Uterus (tissue), 3 donors: ENCODE measurements at regions not wholly inside any gene's neighbourhood (a gene's known extent, or its start where the extent isn't known, plus 50 kb on each side); places are given as distances from the start of the nearest gene placed in this dataset.

Source experiments
- DNase-seq, 2 donors: peaks; one replicate each; pipeline ENCODE4 v3.0.0-alpha.2; 2019 to 2020
- H3K27ac ChIP-seq, 2 donors: fragments of 200-600 bp; sonication (generic); 1 replicate in 1 of 2; 2 replicates in 1 of 2; pipeline ENCODE4 v1.5.1; 2016 to 2018
- H3K27me3 ChIP-seq, 2 donors: fragments of 200-600 bp; sonication (generic); one replicate each; pipeline ENCODE4 v1.5.1; 2018 to 2019; ENCODE audit warnings: control low read depth in 1 of 2
- H3K36me3 ChIP-seq, 2 donors: fragments of 200-600 bp; sonication (generic); one replicate each; pipeline ENCODE4 v1.5.1; 2019; ENCODE audit warnings: control low read depth in 1 of 2
- H3K4me1 ChIP-seq, 2 donors: fragments of 200-600 bp; sonication (generic); one replicate each; pipeline ENCODE4 v1.5.1; 2018 to 2019; ENCODE audit warnings: control low read depth in 1 of 2
- H3K4me3 ChIP-seq, 2 donors: fragments of 200-600 bp; sonication (generic); 1 replicate in 1 of 2; 2 replicates in 1 of 2; pipeline ENCODE4 v1.5.1; 2018 to 2019; ENCODE audit warnings: mild to moderate bottlenecking in 1 of 2
- H3K9me3 ChIP-seq, 2 donors: fragments of 200-600 bp; sonication (generic); one replicate each; pipeline ENCODE4 v1.5.1; 2019; ENCODE audit warnings: control low read depth in 1 of 2
- CTCF ChIP-seq, 4 experiments: fragments of 200-600 bp in 2 of 4; fragments of 450-650 bp in 2 of 4; sonication (generic) in 2 of 4; IDR thresholded peaks; one replicate each; pipeline ENCODE4 v1.5.1; 2016 to 2019; ENCODE audit warnings: antibody characterized with exemption in 4 of 4, mild to moderate bottlenecking in 2 of 4, moderate library complexity in 1 of 4
- POLR2A ChIP-seq, 2 donors: fragments of 450-650 bp; IDR thresholded peaks; one replicate each; pipeline ENCODE4 v1.6.1; 2016; ENCODE audit warnings: antibody characterized with exemption in 2 of 2, mild to moderate bottlenecking in 1 of 2, moderate library complexity in 1 of 2
- intact Hi-C: fragments of 100-400 bp; cut with DNase I; formaldehyde crosslinking; loops from one replicate; pipeline ENCODE4 v1.15.1; 2023; ENCODE audit warnings: low total_unique reads
- donor health status: DM: yes; HTN: yes; CAD: no.

- Histone ChIP-seq H3K27me3 (no peaks in the 10 kb centered on the region), H3K9me3 (no peaks in the 10 kb centered on the region), H3K27ac (no peak overlapping the region), H3K36me3 (no peaks in the 10 kb centered on the region), H3K4me1 (peaks cover 0 to 4% of the 10 kb centered on the region in 2 donors), H3K4me3 (no peak overlapping the region)
- peak in 1 of 2 donors; percentile 8 for DNase-seq
- intact Hi-C loops, result loop anchor here (10.0 kb wide), 1 partner anchor 281 kb away; no protein-coding TSS in a partner anchor
- no peak for TF ChIP-seq POLR2A (IDR thresholded peaks at IDR 0.05)
- no peak for TF ChIP-seq CTCF (IDR thresholded peaks at IDR 0.05)
Observed at GRCh38 chr15:31485431-31485830, 158.8 kb downstream of the KLF13 start.

DNA sequence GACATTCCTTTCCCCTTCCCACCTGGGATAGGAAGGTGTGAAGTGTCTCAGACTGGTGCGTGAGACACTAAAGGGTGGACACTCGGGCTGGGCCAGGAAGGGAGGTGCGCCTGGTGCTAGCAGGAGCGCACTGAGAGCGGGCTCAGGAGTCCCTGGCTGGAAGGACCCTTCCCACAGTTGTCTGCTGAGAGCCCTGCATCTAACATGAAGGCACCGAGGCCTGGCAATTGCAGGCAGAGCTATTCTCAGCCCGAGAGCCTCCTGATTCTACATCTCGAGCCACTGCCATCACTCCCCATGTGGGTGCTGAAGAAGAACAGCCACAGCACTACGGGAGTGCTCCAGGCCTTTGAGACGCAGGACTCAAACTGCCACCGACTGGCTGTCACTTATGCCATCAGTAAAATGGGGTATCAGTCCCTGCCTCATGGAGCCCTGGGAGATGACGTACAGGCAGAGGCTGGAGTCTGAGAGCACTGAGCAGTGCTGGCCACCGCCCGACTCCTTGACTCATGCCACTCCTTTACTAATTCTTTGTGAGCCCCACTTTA lies 159.4 kb downstream of the KLF13 start:
- H3K36me3 ChIP-seq, result no peaks in the 10 kb centered on the region

GRCh38 chr15:31486506-31486905 lies 159.9 kb downstream of the KLF13 start:
- Histone ChIP-seq H3K27me3 (no peaks in the 10 kb centered on the region), H3K36me3 (no peaks in the 10 kb centered on the region), H3K27ac (no peak overlapping the region), H3K4me3 (no peak overlapping the region), H3K9me3 (peaks cover 0 to 4% of the 10 kb centered on the region in 2 donors), H3K4me1 (peaks cover 0 to 4% of the 10 kb centered on the region in 2 donors)
- TF ChIP-seq POLR2A (IDR thresholded peaks at IDR 0.05) (no peak), CTCF (IDR thresholded peaks at IDR 0.05) (no peak)
- intact Hi-C loops, result loop anchor here (10.0 kb wide), 1 partner anchor 282 kb away; no protein-coding TSS in a partner anchor
- no peak for DNase-seq

More for the DNA sequence above, 159.4 kb downstream of the KLF13 start:
- DNase-seq, result peak in 1 of 2 donors; percentile 7
- no peak for TF ChIP-seq POLR2A (IDR thresholded peaks at IDR 0.05)
- TF ChIP-seq CTCF (IDR thresholded peaks at IDR 0.05), result no peak
- Histone ChIP-seq H3K27ac (no peak overlapping the region), H3K4me3 (no peak overlapping the region), H3K4me1 (peaks cover 0 to 4% of the 10 kb centered on the region in 2 donors), H3K27me3 (no peaks in the 10 kb centered on the region), H3K9me3 (no peaks in the 10 kb centered on the region)
- intact Hi-C loops, result loop anchor here (10.0 kb wide), 1 partner anchor 281 kb away; no protein-coding TSS in a partner anchor

DNA sequence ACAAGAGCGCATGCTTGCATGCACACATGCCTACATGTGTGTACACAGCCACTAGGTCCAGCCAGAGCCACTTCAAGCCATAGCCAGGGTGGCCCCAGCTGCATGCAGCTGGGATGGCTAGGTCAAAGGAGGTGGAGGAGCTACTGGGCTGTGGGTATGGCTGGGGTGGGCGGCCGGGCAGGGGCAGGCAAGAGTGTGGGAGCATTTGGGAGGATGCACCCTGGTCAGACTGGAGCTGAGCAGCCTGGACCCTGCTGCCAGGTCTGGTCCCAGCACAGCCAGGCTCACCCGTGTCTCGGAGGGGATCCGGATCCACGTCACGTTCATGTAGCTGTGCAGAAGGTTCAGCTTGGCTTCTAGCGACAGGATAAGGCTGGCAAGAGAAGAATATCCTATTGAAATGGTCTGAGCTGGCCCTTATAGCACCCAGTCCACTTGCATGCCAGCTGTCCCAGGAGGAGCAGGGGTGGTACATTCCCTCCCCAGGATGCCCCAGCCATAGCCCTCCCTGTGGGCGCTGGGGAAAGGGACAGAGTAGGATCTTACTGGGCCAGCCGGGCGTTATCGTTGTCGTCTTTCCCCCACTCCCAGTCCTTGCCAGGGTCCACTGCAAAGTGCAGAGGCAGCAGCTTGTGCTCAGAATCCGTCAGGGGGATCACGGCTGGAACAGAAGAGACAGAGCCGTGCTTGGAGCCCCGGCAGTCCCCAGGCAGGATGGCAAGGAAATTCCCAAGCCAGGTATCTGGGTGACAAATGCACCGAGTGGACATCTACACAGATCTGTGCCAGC lies 160.5 kb downstream of the KLF13 start:
- H3K4me3 ChIP-seq, result no peak overlapping the region
- intact Hi-C loops, result loop anchor here (10.0 kb wide), 1 partner anchor 282 kb away; no protein-coding TSS in a partner anchor
- TF ChIP-seq CTCF (IDR thresholded peaks at IDR 0.05) (no peak), POLR2A (IDR thresholded peaks at IDR 0.05) (no peak)
- H3K4me1 ChIP-seq, result peaks cover 0 to 4% of the 10 kb centered on the region in 2 donors
- peaks cover 0 to 9% of the 10 kb centered on the region in 2 donors for H3K9me3 ChIP-seq
- no peak for DNase-seq
- no peaks in the 10 kb centered on the region for H3K36me3 ChIP-seq
- no peaks in the 10 kb centered on the region for H3K27me3 ChIP-seq
- H3K27ac ChIP-seq, result no peak overlapping the region
